ENCODE measurements at regions not wholly inside any gene's neighbourhood (a gene's known extent, or its start where the extent isn't known, plus 50 kb on each side); places are given as distances from the start of the nearest gene placed in this dataset.

GRCh38 chr9:96022445-96023051 is 147.1 kb downstream of the ERCC6L2 start:
- Histone ChIP-seq H3K36me3 (ENCODE audit: control insufficient read depth, insufficient read depth, low read length) (no peaks in the 10 kb centered on the region), H3K27me3 (ENCODE audit: control insufficient read depth, insufficient read depth, low read length) (peaks cover 84% of the 10 kb centered on the region), H3K9ac (ENCODE audit: low read depth, low read length) (no peak overlapping the region), H3K9me3 (ENCODE audit: control insufficient read depth, insufficient read depth, low read length) (no peaks in the 10 kb centered on the region), H3K4me3 (ENCODE audit: low read depth, low read length) (peak overlapping the region; percentile 48), H3K4me1 (ENCODE audit: control insufficient read depth, insufficient read depth, low read length) (peaks cover 6% of the 10 kb centered on the region)

- H3K36me3 ChIP-seq (ENCODE audit: control insufficient read depth, insufficient read depth, low read length) = no peaks in the 10 kb centered on the region
- H3K27me3 ChIP-seq (ENCODE audit: control insufficient read depth, insufficient read depth, low read length) = peaks cover 78% of the 10 kb centered on the region
- H3K9ac ChIP-seq (ENCODE audit: low read depth, low read length) = no peak overlapping the region
- no peaks in the 10 kb centered on the region for H3K9me3 ChIP-seq (ENCODE audit: control insufficient read depth, insufficient read depth, low read length)
- peak overlapping the region; percentile 48 for H3K4me3 ChIP-seq (ENCODE audit: low read depth, low read length)
- H3K4me1 ChIP-seq (ENCODE audit: control insufficient read depth, insufficient read depth, low read length) = peaks cover 6% of the 10 kb centered on the region
Observed at GRCh38 chr9:96021551-96022444, 146.3 kb downstream of the ERCC6L2 start.

- H3K9me3 ChIP-seq (ENCODE audit: control insufficient read depth, insufficient read depth, low read length) = no peaks in the 10 kb centered on the region
- H3K4me1 ChIP-seq (ENCODE audit: control insufficient read depth, insufficient read depth, low read length) = peaks cover 6% of the 10 kb centered on the region
- no peaks in the 10 kb centered on the region for H3K36me3 ChIP-seq (ENCODE audit: control insufficient read depth, insufficient read depth, low read length)
- H3K9ac ChIP-seq (ENCODE audit: low read depth, low read length) = peak overlapping the region; percentile 37
- H3K4me3 ChIP-seq (ENCODE audit: low read depth, low read length) = peak overlapping the region; percentile 41
- peaks cover 72% of the 10 kb centered on the region for H3K27me3 ChIP-seq (ENCODE audit: control insufficient read depth, insufficient read depth, low read length)
Observed at GRCh38 chr9:96020792-96021550, 145.5 kb downstream of the ERCC6L2 start.

- Histone ChIP-seq H3K4me3 (ENCODE audit: low read depth, low read length) (peak overlapping the region; percentile 41), H3K9me3 (ENCODE audit: control insufficient read depth, insufficient read depth, low read length) (no peaks in the 10 kb centered on the region), H3K9ac (ENCODE audit: low read depth, low read length) (peak overlapping the region; percentile 37), H3K27me3 (ENCODE audit: control insufficient read depth, insufficient read depth, low read length) (peaks cover 65% of the 10 kb centered on the region), H3K4me1 (ENCODE audit: control insufficient read depth, insufficient read depth, low read length) (peaks cover 6% of the 10 kb centered on the region), H3K36me3 (ENCODE audit: control insufficient read depth, insufficient read depth, low read length) (no peaks in the 10 kb centered on the region)
Observed at GRCh38 chr9:96020300-96020791, 144.9 kb downstream of the ERCC6L2 start.

All from iPS-15b (cell line).